ENCODE measurements at regions not wholly inside any gene's neighbourhood (a gene's known extent, or its start where the extent isn't known, plus 50 kb on each side); places are given as distances from the start of the nearest gene placed in this dataset.
"Not testable (repeated sequence)": the region's sequence is repeated elsewhere in the genome, so short reads cannot be mapped to it uniquely, and the experiment has no call there.

DNA sequence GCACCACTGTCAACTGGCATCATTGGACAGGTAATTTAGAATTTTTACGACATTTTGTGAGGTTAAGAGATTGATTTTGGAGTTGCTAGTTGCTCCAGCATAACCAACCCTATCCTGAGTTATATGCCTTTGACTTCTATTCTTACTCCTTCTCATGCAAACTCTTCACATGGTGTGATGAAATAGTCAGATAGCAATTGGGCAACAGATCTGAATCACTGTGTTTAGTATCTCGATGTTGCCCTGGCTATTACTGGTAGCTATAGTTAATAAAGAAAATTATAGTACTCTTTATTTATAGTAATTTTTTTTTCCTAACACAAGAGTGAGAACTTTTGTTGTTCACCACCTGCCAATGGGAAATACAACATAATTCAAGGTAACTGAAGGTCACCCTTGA lies 494.8 kb upstream of the TOM1L1 start:
- Histone ChIP-seq H3K9ac (ENCODE audit: low read length) (no peak overlapping the region), H3K27ac (ENCODE audit: low read depth, low read length) (no peak overlapping the region), H3K36me3 (ENCODE audit: control insufficient read depth, insufficient read depth, low read length) (no peaks in the 10 kb centered on the region), H3K4me1 (ENCODE audit: control insufficient read depth, insufficient read depth, low read length) (no peaks in the 10 kb centered on the region), H3K27me3 (ENCODE audit: control insufficient read depth, insufficient read depth, low read length) (no peaks in the 10 kb centered on the region), H3K4me3 (ENCODE audit: low read depth, low read length) (no peak overlapping the region), H3K9me3 (ENCODE audit: control insufficient read depth, insufficient read depth, low read depth, low read length) (no peaks in the 10 kb centered on the region)

DNA sequence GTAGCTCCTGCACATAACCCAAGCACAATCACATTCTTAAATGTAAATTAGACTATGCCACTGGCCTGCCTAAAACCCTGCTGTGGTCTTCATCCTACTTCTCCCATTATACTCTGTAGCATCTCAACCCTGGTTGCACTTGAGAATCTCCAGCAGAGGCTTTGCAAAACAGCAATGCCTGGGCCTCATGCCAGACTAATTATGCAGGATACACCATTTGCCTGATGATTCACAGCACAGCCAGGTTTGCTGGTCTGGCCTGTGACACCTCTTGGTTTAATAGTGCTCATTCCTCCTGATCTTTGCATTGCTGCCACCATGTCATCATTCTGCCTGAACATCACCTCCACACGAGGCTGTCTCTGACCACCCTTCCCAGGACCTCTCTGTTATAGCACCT lies 491.9 kb upstream of the TOM1L1 start:
- Histone ChIP-seq H3K4me3 (ENCODE audit: low read depth, low read length) (no peak overlapping the region), H3K4me1 (ENCODE audit: control insufficient read depth, insufficient read depth, low read length) (no peaks in the 10 kb centered on the region), H3K27me3 (ENCODE audit: control insufficient read depth, insufficient read depth, low read length) (no peaks in the 10 kb centered on the region)

GRCh38 chr17:54418467-54418866 lies 482.2 kb upstream of the TOM1L1 start:
- Histone ChIP-seq H3K27ac (ENCODE audit: low read depth, low read length) (no peak overlapping the region), H3K4me1 (ENCODE audit: control insufficient read depth, insufficient read depth, low read length) (no peaks in the 10 kb centered on the region), H3K9me3 (ENCODE audit: control insufficient read depth, insufficient read depth, low read depth, low read length) (peaks cover 11% of the 10 kb centered on the region), H3K27me3 (ENCODE audit: control insufficient read depth, insufficient read depth, low read length) (no peaks in the 10 kb centered on the region), H3K36me3 (ENCODE audit: control insufficient read depth, insufficient read depth, low read length) (no peaks in the 10 kb centered on the region), H3K9ac (ENCODE audit: low read length) (no peak overlapping the region), H3K4me3 (ENCODE audit: low read depth, low read length) (no peak overlapping the region)

More for the DNA sequence above, 491.9 kb upstream of the TOM1L1 start:
- Histone ChIP-seq H3K27ac (ENCODE audit: low read depth, low read length) (no peak overlapping the region), H3K36me3 (ENCODE audit: control insufficient read depth, insufficient read depth, low read length) (no peaks in the 10 kb centered on the region), H3K9ac (ENCODE audit: low read length) (no peak overlapping the region), H3K9me3 (ENCODE audit: control insufficient read depth, insufficient read depth, low read depth, low read length) (peaks cover 4% of the 10 kb centered on the region; the same call in 1 of the 2 replicates)

GRCh38 chr17:54425671-54426070 lies 475.0 kb upstream of the TOM1L1 start:
- Histone ChIP-seq H3K36me3 (ENCODE audit: control insufficient read depth, insufficient read depth, low read length) (no peaks in the 10 kb centered on the region), H3K27ac (ENCODE audit: low read depth, low read length) (no peak overlapping the region), H3K9ac (ENCODE audit: low read length) (no peak overlapping the region), H3K4me3 (ENCODE audit: low read depth, low read length) (no peak overlapping the region), H3K27me3 (ENCODE audit: control insufficient read depth, insufficient read depth, low read length) (no peaks in the 10 kb centered on the region), H3K9me3 (ENCODE audit: control insufficient read depth, insufficient read depth, low read depth, low read length) (peaks cover 4% of the 10 kb centered on the region; the same call in 1 of the 2 replicates), H3K4me1 (ENCODE audit: control insufficient read depth, insufficient read depth, low read length) (peaks cover 7% of the 10 kb centered on the region)

DNA sequence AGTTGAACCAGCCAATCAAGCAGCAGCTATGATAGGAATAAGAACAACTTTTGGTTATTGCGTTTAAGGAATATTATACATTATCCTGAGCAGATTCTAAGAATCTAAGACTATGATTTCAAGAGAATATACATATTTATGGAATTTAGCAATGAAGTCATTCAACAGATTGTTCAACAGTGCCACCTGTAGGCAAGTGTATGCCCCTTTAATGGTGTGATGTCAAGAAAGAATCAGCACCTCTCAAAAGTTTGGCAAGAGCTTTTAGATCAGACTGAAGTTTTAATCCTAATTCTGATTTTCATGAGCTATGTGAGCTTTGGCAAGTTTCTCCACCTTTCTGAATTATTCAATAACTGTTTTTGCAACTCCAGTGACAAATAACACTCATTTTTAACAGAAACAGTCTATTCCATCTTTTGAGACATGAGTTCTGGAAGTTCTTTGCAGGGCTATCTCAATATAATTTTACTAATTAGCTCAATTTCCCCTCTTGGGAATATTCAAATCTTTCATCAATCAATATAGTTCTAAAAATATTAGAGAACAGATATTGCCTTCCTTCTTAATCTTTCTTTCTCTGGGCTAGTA lies 474.3 kb upstream of the TOM1L1 start:
- Histone ChIP-seq H3K27me3 (ENCODE audit: control insufficient read depth, insufficient read depth, low read length) (no peaks in the 10 kb centered on the region), H3K9ac (ENCODE audit: low read length) (no peak overlapping the region), H3K4me3 (ENCODE audit: low read depth, low read length) (no peak overlapping the region), H3K9me3 (ENCODE audit: control insufficient read depth, insufficient read depth, low read depth, low read length) (peaks cover 4% of the 10 kb centered on the region; the same call in 1 of the 2 replicates), H3K36me3 (ENCODE audit: control insufficient read depth, insufficient read depth, low read length) (no peaks in the 10 kb centered on the region), H3K27ac (ENCODE audit: low read depth, low read length) (no peak overlapping the region), H3K4me1 (ENCODE audit: control insufficient read depth, insufficient read depth, low read length) (peaks cover 7% of the 10 kb centered on the region)

- Histone ChIP-seq H3K4me3 (ENCODE audit: low read depth, low read length) (no peak overlapping the region), H3K27me3 (ENCODE audit: control insufficient read depth, insufficient read depth, low read length) (no peaks in the 10 kb centered on the region), H3K9ac (ENCODE audit: low read length) (no peak overlapping the region), H3K27ac (ENCODE audit: low read depth, low read length) (no peak overlapping the region), H3K36me3 (ENCODE audit: control insufficient read depth, insufficient read depth, low read length) (no peaks in the 10 kb centered on the region), H3K4me1 (ENCODE audit: control insufficient read depth, insufficient read depth, low read length) (peaks cover 5% of the 10 kb centered on the region; the same call in 1 of the 2 replicates), H3K9me3 (ENCODE audit: control insufficient read depth, insufficient read depth, low read depth, low read length) (peaks cover 4% of the 10 kb centered on the region; the same call in 1 of the 2 replicates)
These were observed 464.7 kb upstream of the TOM1L1 start for GRCh38 chr17:54435966-54436365.

GRCh38 chr17:54439816-54440215 lies 460.8 kb upstream of the TOM1L1 start:
- H3K27me3 ChIP-seq (ENCODE audit: control insufficient read depth, insufficient read depth, low read length), result no peaks in the 10 kb centered on the region
- H3K27ac ChIP-seq (ENCODE audit: low read depth, low read length), result no peak overlapping the region
- peaks cover 5% of the 10 kb centered on the region; the same call in 1 of the 2 replicates for H3K4me1 ChIP-seq (ENCODE audit: control insufficient read depth, insufficient read depth, low read length)
- no peaks in the 10 kb centered on the region for H3K36me3 ChIP-seq (ENCODE audit: control insufficient read depth, insufficient read depth, low read length)
- no peak overlapping the region for H3K4me3 ChIP-seq (ENCODE audit: low read depth, low read length)
- H3K9me3 ChIP-seq (ENCODE audit: control insufficient read depth, insufficient read depth, low read depth, low read length), result peaks cover 11% of the 10 kb centered on the region
- no peak overlapping the region for H3K9ac ChIP-seq (ENCODE audit: low read length)

GRCh38 chr17:54451051-54451450 lies 449.6 kb upstream of the TOM1L1 start:
- no peak overlapping the region for H3K27ac ChIP-seq (ENCODE audit: low read depth, low read length)
- no peak overlapping the region for H3K9ac ChIP-seq (ENCODE audit: low read length)
- no peak overlapping the region for H3K4me3 ChIP-seq (ENCODE audit: low read depth, low read length)
- peaks cover 44% of the 10 kb centered on the region for H3K9me3 ChIP-seq (ENCODE audit: control insufficient read depth, insufficient read depth, low read depth, low read length)
- H3K4me1 ChIP-seq (ENCODE audit: control insufficient read depth, insufficient read depth, low read length), result no peaks in the 10 kb centered on the region
- no peaks in the 10 kb centered on the region for H3K36me3 ChIP-seq (ENCODE audit: control insufficient read depth, insufficient read depth, low read length)
- no peaks in the 10 kb centered on the region for H3K27me3 ChIP-seq (ENCODE audit: control insufficient read depth, insufficient read depth, low read length)

- no peak overlapping the region for H3K27ac ChIP-seq (ENCODE audit: low read depth, low read length)
- no peak overlapping the region for H3K4me3 ChIP-seq (ENCODE audit: low read depth, low read length)
- H3K27me3 ChIP-seq (ENCODE audit: control insufficient read depth, insufficient read depth, low read length), result no peaks in the 10 kb centered on the region
- H3K9ac ChIP-seq (ENCODE audit: low read length), result no peak overlapping the region
- H3K4me1 ChIP-seq (ENCODE audit: control insufficient read depth, insufficient read depth, low read length), result no peaks in the 10 kb centered on the region
- H3K36me3 ChIP-seq (ENCODE audit: control insufficient read depth, insufficient read depth, low read length), result no peaks in the 10 kb centered on the region
- H3K9me3 ChIP-seq (ENCODE audit: control insufficient read depth, insufficient read depth, low read depth, low read length), result peaks cover 61% of the 10 kb centered on the region
These were observed 447.8 kb upstream of the TOM1L1 start for GRCh38 chr17:54452666-54453348.

- peaks cover 69% of the 10 kb centered on the region for H3K9me3 ChIP-seq (ENCODE audit: control insufficient read depth, insufficient read depth, low read depth, low read length)
- H3K4me3 ChIP-seq (ENCODE audit: low read depth, low read length), result no peak overlapping the region
- H3K36me3 ChIP-seq (ENCODE audit: control insufficient read depth, insufficient read depth, low read length), result no peaks in the 10 kb centered on the region
These were observed 445.3 kb upstream of the TOM1L1 start for GRCh38 chr17:54455251-54455868.

DNA sequence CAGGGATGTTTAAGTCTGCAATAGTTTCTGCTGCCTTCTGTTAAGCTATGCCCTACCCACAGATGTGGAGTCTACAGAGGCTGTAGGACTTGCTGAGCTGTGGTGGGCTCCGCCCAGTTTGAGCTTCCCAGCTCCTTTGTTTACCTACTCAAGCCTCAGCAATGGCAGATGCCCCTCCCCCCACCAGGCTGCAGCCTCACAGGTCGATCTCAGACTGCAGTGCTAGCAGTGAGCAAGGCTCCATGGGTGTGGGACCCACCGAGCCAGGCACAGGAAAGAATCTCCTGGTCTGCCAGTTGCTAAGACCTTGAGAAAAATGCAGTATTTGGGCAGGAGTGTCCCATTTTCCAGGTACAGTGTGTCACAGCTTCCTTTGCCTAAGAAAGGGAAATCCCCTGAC lies 435.2 kb upstream of the TOM1L1 start:
- H3K4me3 ChIP-seq (ENCODE audit: low read depth, low read length); H3K27ac ChIP-seq (ENCODE audit: low read depth, low read length); H3K9ac ChIP-seq (ENCODE audit: low read length); H3K4me1 ChIP-seq (ENCODE audit: control insufficient read depth, insufficient read depth, low read length); H3K27me3 ChIP-seq (ENCODE audit: control insufficient read depth, insufficient read depth, low read length); H3K36me3 ChIP-seq (ENCODE audit: control insufficient read depth, insufficient read depth, low read length): not testable (repeated sequence)
- H3K9me3 ChIP-seq (ENCODE audit: control insufficient read depth, insufficient read depth, low read depth, low read length), result peaks cover 14% of the 10 kb centered on the region

More at GRCh38 chr17:54455251-54455868, 445.3 kb upstream of the TOM1L1 start:
- Histone ChIP-seq H3K4me1 (ENCODE audit: control insufficient read depth, insufficient read depth, low read length) (no peaks in the 10 kb centered on the region), H3K27ac (ENCODE audit: low read depth, low read length) (no peak overlapping the region), H3K27me3 (ENCODE audit: control insufficient read depth, insufficient read depth, low read length) (no peaks in the 10 kb centered on the region), H3K9ac (ENCODE audit: low read length) (no peak overlapping the region)
